OCI-LY1 (cell line): ENCODE measurements at regions not wholly inside any gene's neighbourhood (a gene's known extent, or its start where the extent isn't known, plus 50 kb on each side); places are given as distances from the start of the nearest gene placed in this dataset.

ENCODE experiments used
- EZH2 ChIP-seq: fragments of 200-600 bp; sonication (generic), shearing (Covaris generic); IDR thresholded peaks from 2 replicates; pipeline ENCODE4 v1.8.0; 2017; ENCODE audit warnings: borderline replicate concordance, mixed run types, mild to moderate bottlenecking, antibody characterized with exemption, low read length, moderate library complexity, mixed read lengths
- TF ChIP-seq, protein P1 (sequence below): fragments of 200-600 bp; sonication (generic), shearing (Covaris generic); IDR thresholded peaks from 2 replicates; pipeline ENCODE4 v1.5.1; 2017; ENCODE audit warnings: mild to moderate bottlenecking, antibody characterized with exemption, low read length, moderate library complexity, mixed read lengths

DNA sequence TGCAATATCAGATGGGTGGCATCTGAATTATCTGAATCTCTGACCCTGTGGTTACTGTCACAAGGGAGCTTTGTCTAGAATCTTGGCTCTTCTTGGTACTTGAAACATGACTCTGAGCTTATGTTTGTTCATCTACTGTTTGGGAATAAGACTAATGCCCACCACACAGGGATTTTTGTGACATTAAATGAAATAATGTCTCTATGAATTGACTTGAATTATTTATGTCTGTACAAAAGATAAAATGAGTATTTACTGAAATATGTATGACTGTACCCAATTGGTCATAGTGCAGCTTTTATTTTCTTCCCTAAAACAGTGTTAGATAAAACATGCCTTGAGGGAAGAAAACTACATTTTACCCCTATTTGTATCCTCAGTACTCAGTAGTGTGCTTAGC is 87.9 kb upstream of the ZPLD1 start:
- TF ChIP-seq EZH2: no peak
- TF ChIP-seq, protein P1, sequence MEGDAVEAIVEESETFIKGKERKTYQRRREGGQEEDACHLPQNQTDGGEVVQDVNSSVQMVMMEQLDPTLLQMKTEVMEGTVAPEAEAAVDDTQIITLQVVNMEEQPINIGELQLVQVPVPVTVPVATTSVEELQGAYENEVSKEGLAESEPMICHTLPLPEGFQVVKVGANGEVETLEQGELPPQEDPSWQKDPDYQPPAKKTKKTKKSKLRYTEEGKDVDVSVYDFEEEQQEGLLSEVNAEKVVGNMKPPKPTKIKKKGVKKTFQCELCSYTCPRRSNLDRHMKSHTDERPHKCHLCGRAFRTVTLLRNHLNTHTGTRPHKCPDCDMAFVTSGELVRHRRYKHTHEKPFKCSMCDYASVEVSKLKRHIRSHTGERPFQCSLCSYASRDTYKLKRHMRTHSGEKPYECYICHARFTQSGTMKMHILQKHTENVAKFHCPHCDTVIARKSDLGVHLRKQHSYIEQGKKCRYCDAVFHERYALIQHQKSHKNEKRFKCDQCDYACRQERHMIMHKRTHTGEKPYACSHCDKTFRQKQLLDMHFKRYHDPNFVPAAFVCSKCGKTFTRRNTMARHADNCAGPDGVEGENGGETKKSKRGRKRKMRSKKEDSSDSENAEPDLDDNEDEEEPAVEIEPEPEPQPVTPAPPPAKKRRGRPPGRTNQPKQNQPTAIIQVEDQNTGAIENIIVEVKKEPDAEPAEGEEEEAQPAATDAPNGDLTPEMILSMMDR: no peak
